Mesenchymal stem cell (in vitro differentiated cells and primary cell): ENCODE measurements at regions not wholly inside any gene's neighbourhood (a gene's known extent, or its start where the extent isn't known, plus 50 kb on each side); places are given as distances from the start of the nearest gene placed in this dataset.

Source experiments
- DNase-seq: peaks from one replicate; pipeline ENCODE4 v3.0.0-alpha.2; 2013
- H2AFZ ChIP-seq: one replicate; pipeline ENCODE4 v1.6.1; 2013; ENCODE audit warnings: low read depth, mild to moderate bottlenecking, control low read depth, inconsistent platforms, low read length, moderate library complexity
- H2AK5ac ChIP-seq: 2 replicates; pipeline ENCODE4 v1.6.1; 2013; ENCODE audit warnings: low read length, moderate library complexity, mild to moderate bottlenecking, inconsistent platforms; ENCODE audit not compliant: severe bottlenecking
- H2BK120ac ChIP-seq: one replicate; pipeline ENCODE4 v1.6.1; 2013; ENCODE audit warnings: low read depth, mild to moderate bottlenecking, inconsistent platforms, low read length, moderate library complexity
- H2BK12ac ChIP-seq, 2 experiments: one replicate each; pipeline ENCODE4 v1.6.1; 2013; ENCODE audit warnings: inconsistent platforms in 2 of 2, low read length in 2 of 2, mild to moderate bottlenecking in 2 of 2, moderate library complexity in 2 of 2, control low read depth in 1 of 2
- H2BK15ac ChIP-seq: one replicate; pipeline ENCODE4 v1.6.1; 2013; ENCODE audit warnings: mild to moderate bottlenecking, low read depth, inconsistent platforms; ENCODE audit not compliant: poor library complexity, severe bottlenecking
- H2BK5ac ChIP-seq: 2 replicates; pipeline ENCODE4 v1.6.1; 2013; ENCODE audit warnings: low read depth, mild to moderate bottlenecking, low read length, control low read depth, inconsistent platforms; ENCODE audit not compliant: poor library complexity, severe bottlenecking
- H3K14ac ChIP-seq, 2 experiments: one replicate each; pipeline ENCODE4 v1.6.1; 2013; ENCODE audit warnings: inconsistent platforms in 2 of 2, low read length in 2 of 2, control low read depth in 1 of 2, mild to moderate bottlenecking in 1 of 2, moderate library complexity in 1 of 2
- H3K18ac ChIP-seq, 2 experiments: one replicate each; pipeline ENCODE4 v1.6.1; 2013; ENCODE audit warnings: inconsistent platforms in 2 of 2, low read length in 2 of 2, control low read depth in 1 of 2, low read depth in 1 of 2, mild to moderate bottlenecking in 1 of 2
- H3K23ac ChIP-seq, 2 experiments: one replicate each; pipeline ENCODE4 v1.6.1; 2013; ENCODE audit warnings: inconsistent platforms in 2 of 2, low read length in 2 of 2, mild to moderate bottlenecking in 2 of 2, moderate library complexity in 2 of 2, control low read depth in 1 of 2
- H3K27ac ChIP-seq: 2 replicates; pipeline ENCODE4 v1.5.1; 2013; ENCODE audit warnings: mild to moderate bottlenecking, moderate library complexity, low read length, control low read depth, inconsistent platforms; ENCODE audit not compliant: poor library complexity, severe bottlenecking
- H3K27me3 ChIP-seq, 2 experiments: 2 replicates each; pipeline versions ENCODE4 v1.6.1 to v1.7.0; 2013; ENCODE audit warnings: low read length in 2 of 2, mild to moderate bottlenecking in 2 of 2, moderate library complexity in 2 of 2, control low read depth in 1 of 2, inconsistent platforms in 1 of 2; ENCODE audit not compliant: control insufficient read depth in 1 of 2, insufficient read depth in 1 of 2
- H3K36me3 ChIP-seq, 2 experiments: 2 replicates each; pipeline versions ENCODE4 v1.6.1 to v1.7.0; 2013; ENCODE audit warnings: low read length in 2 of 2, control low read depth in 1 of 2, inconsistent platforms in 1 of 2, low read depth in 1 of 2, mild to moderate bottlenecking in 1 of 2; ENCODE audit not compliant: insufficient read depth in 2 of 2, control insufficient read depth in 1 of 2
- H3K4ac ChIP-seq, 2 experiments: one replicate each; pipeline ENCODE4 v1.6.1; 2013; ENCODE audit warnings: inconsistent platforms in 2 of 2, low read length in 2 of 2, mild to moderate bottlenecking in 2 of 2, moderate library complexity in 2 of 2, control low read depth in 1 of 2, low read depth in 1 of 2
- H3K4me1 ChIP-seq: 2 replicates; pipeline ENCODE4 v1.6.1; 2013; ENCODE audit warnings: low read depth, low read length, control low read depth; ENCODE audit not compliant: control insufficient read depth, insufficient read depth
- H3K4me2 ChIP-seq: 2 replicates; pipeline ENCODE4 v1.6.1; 2013; ENCODE audit warnings: low read length, mild to moderate bottlenecking, inconsistent platforms; ENCODE audit not compliant: poor library complexity, severe bottlenecking
- H3K4me3 ChIP-seq, 2 experiments: 2 replicates each; pipeline versions ENCODE4 v1.5.1 to v1.7.0; 2013; ENCODE audit warnings: low read length in 2 of 2, mild to moderate bottlenecking in 2 of 2, control low read depth in 1 of 2, low read depth in 1 of 2; ENCODE audit not compliant: insufficient read depth in 1 of 2
- H3K79me1 ChIP-seq: replicated peaks from 2 replicates; pipeline ENCODE4 v1.6.1; 2013; ENCODE audit warnings: mild to moderate bottlenecking, control low read depth, low read length, inconsistent platforms; ENCODE audit not compliant: poor library complexity, severe bottlenecking
- H3K9ac ChIP-seq: 2 replicates; pipeline ENCODE4 v1.7.0; 2013; ENCODE audit warnings: mild to moderate bottlenecking, low read length, moderate library complexity
- H3K9me3 ChIP-seq: 2 replicates; pipeline ENCODE4 v1.7.0; 2013; ENCODE audit warnings: mild to moderate bottlenecking, low read length; ENCODE audit not compliant: control insufficient read depth
- H4K8ac ChIP-seq: one replicate; pipeline ENCODE4 v1.6.1; 2013; ENCODE audit warnings: inconsistent platforms, mild to moderate bottlenecking, low read length, moderate library complexity
- H4K91ac ChIP-seq: one replicate; pipeline ENCODE4 v1.6.1; 2013; ENCODE audit warnings: mild to moderate bottlenecking, low read length, inconsistent platforms
- WGBS: methylation state at CpG from one replicate; pipeline ENCODE4 v1.1.7; 2013; ENCODE audit warnings: mixed read lengths; 5-methylcytosine and 5-hydroxymethylcytosine counted together

- Histone ChIP-seq H3K79me1 (no peaks in the 10 kb centered on the region), H2BK15ac (no peak overlapping the region), H3K18ac (no peak overlapping the region), H3K9me3 (no peaks in the 10 kb centered on the region), H3K4me3 (no peak overlapping the region), H2AK5ac (no peak overlapping the region), H2AFZ (no peak overlapping the region), H3K4ac (no peak overlapping the region), H3K27ac (no peak overlapping the region), H4K8ac (no peak overlapping the region), H3K23ac (no peak overlapping the region), H2BK5ac (no peak overlapping the region), H3K4me2 (no peak overlapping the region), H2BK120ac (no peak overlapping the region), H3K4me1 (no peaks in the 10 kb centered on the region), H3K14ac (no peak overlapping the region), H3K9ac (no peak overlapping the region), H3K36me3 (no peaks in the 10 kb centered on the region), H3K27me3 (no peaks in the 10 kb centered on the region), H4K91ac (no peak overlapping the region), H2BK12ac (peak overlapping the region in 1 of 2 experiments; percentile 12)
- 83% methylated on average over 5 of the region's 5 CpGs for WGBS
- no peak for DNase-seq
Observed at GRCh38 chr5:68441309-68442073, 225.9 kb downstream of the PIK3R1 start.

GRCh38 chr5:68443091-68443490 lies 227.5 kb downstream of the PIK3R1 start:
- no peak overlapping the region for H3K14ac ChIP-seq
- H3K36me3 ChIP-seq: no peaks in the 10 kb centered on the region
- no peak overlapping the region for H2AK5ac ChIP-seq
- no peak overlapping the region for H2BK15ac ChIP-seq
- H3K4me3 ChIP-seq: no peak overlapping the region
- H3K18ac ChIP-seq: no peak overlapping the region
- no peak overlapping the region for H2BK120ac ChIP-seq
- no peak overlapping the region for H4K91ac ChIP-seq
- WGBS: 95% methylated on average over 4 of the region's 4 CpGs
- H4K8ac ChIP-seq: no peak overlapping the region
- H3K4me2 ChIP-seq: no peak overlapping the region
- no peaks in the 10 kb centered on the region for H3K4me1 ChIP-seq
- no peak overlapping the region for H3K27ac ChIP-seq
- H3K23ac ChIP-seq: no peak overlapping the region
- H2AFZ ChIP-seq: no peak overlapping the region
- H3K79me1 ChIP-seq: no peaks in the 10 kb centered on the region
- H3K9ac ChIP-seq: no peak overlapping the region
- H3K9me3 ChIP-seq: no peaks in the 10 kb centered on the region
- no peak overlapping the region for H2BK5ac ChIP-seq
- H2BK12ac ChIP-seq: no peak overlapping the region
- DNase-seq: no peak
- H3K4ac ChIP-seq: no peak overlapping the region
- H3K27me3 ChIP-seq: no peaks in the 10 kb centered on the region

- Histone ChIP-seq H3K4me3 (no peak overlapping the region), H2AFZ (no peak overlapping the region), H3K27ac (no peak overlapping the region), H2BK120ac (no peak overlapping the region), H3K14ac (no peak overlapping the region), H3K23ac (no peak overlapping the region), H3K79me1 (no peaks in the 10 kb centered on the region), H4K8ac (no peak overlapping the region), H3K9ac (peak overlapping the region; percentile 10), H3K27me3 (no peaks in the 10 kb centered on the region), H3K9me3 (no peaks in the 10 kb centered on the region), H4K91ac (no peak overlapping the region), H3K4me2 (no peak overlapping the region), H2BK12ac (no peak overlapping the region), H2AK5ac (no peak overlapping the region), H2BK15ac (no peak overlapping the region), H3K36me3 (no peaks in the 10 kb centered on the region), H3K18ac (no peak overlapping the region), H3K4me1 (no peaks in the 10 kb centered on the region), H3K4ac (no peak overlapping the region), H2BK5ac (no peak overlapping the region)
- DNase-seq: no peak
- 92% methylated on average over 1 of the region's 1 CpG for WGBS
Observed at GRCh38 chr5:68444048-68444447, 228.5 kb downstream of the PIK3R1 start.

GRCh38 chr5:68444833-68445232 lies 229.3 kb downstream of the PIK3R1 start:
- Histone ChIP-seq H3K36me3 (no peaks in the 10 kb centered on the region), H3K79me1 (no peaks in the 10 kb centered on the region), H3K4me2 (no peak overlapping the region), H2BK12ac (no peak overlapping the region), H2AK5ac (no peak overlapping the region), H2BK5ac (no peak overlapping the region), H4K8ac (no peak overlapping the region), H3K4me1 (no peaks in the 10 kb centered on the region), H3K27me3 (no peaks in the 10 kb centered on the region), H3K27ac (no peak overlapping the region), H3K9ac (no peak overlapping the region), H3K4me3 (peak overlapping the region in 1 of 2 experiments; percentile 22), H3K14ac (no peak overlapping the region), H3K18ac (peak overlapping the region in 1 of 2 experiments; percentile 22), H2AFZ (no peak overlapping the region), H3K4ac (peak overlapping the region in 1 of 2 experiments; percentile 47), H3K23ac (no peak overlapping the region), H2BK15ac (no peak overlapping the region), H4K91ac (no peak overlapping the region), H3K9me3 (no peaks in the 10 kb centered on the region), H2BK120ac (no peak overlapping the region)
- no peak for DNase-seq
- WGBS: 97% methylated on average over 3 of the region's 5 CpGs
